ENCODE measurements at regions not wholly inside any gene's neighbourhood (a gene's known extent, or its start where the extent isn't known, plus 50 kb on each side); places are given as distances from the start of the nearest gene placed in this dataset.

- no peak for TF ChIP-seq GATA2 (IDR thresholded peaks at IDR 0.05; ENCODE audit: low read depth, low read length)
- TF ChIP-seq GATA3 (IDR thresholded peaks at IDR 0.05; ENCODE audit: low read depth, low read length), result no peak
Observed at GRCh38 chr4:14893713-14894112, 108.6 kb upstream of the CPEB2 start.

Data from SH-SY5Y (cell line).